ENCODE measurements at regions not wholly inside any gene's neighbourhood (a gene's known extent, or its start where the extent isn't known, plus 50 kb on each side); places are given as distances from the start of the nearest gene placed in this dataset.

- intact Hi-C loops (cut with DNase I) = no loop called here
- Histone ChIP-seq H3K27me3 (no peaks in the 10 kb centered on the region), H3K27ac (no peak overlapping the region), H3K4me1 (no peaks in the 10 kb centered on the region), H3K36me3 (no peaks in the 10 kb centered on the region), H3K9me3 (no peaks in the 10 kb centered on the region), H3K4me3 (no peak overlapping the region)
- TF ChIP-seq POLR2A (IDR thresholded peaks at IDR 0.05) (no peak), POLR2AphosphoS5 (IDR thresholded peaks at IDR 0.05; ENCODE audit: insufficient read depth in 1 of 2, low read depth in 1 of 2) (no peak)
- TF ChIP-seq, protein P1, sequence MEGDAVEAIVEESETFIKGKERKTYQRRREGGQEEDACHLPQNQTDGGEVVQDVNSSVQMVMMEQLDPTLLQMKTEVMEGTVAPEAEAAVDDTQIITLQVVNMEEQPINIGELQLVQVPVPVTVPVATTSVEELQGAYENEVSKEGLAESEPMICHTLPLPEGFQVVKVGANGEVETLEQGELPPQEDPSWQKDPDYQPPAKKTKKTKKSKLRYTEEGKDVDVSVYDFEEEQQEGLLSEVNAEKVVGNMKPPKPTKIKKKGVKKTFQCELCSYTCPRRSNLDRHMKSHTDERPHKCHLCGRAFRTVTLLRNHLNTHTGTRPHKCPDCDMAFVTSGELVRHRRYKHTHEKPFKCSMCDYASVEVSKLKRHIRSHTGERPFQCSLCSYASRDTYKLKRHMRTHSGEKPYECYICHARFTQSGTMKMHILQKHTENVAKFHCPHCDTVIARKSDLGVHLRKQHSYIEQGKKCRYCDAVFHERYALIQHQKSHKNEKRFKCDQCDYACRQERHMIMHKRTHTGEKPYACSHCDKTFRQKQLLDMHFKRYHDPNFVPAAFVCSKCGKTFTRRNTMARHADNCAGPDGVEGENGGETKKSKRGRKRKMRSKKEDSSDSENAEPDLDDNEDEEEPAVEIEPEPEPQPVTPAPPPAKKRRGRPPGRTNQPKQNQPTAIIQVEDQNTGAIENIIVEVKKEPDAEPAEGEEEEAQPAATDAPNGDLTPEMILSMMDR (IDR thresholded peaks at IDR 0.05) = no peak
- no peak for DNase-seq (ENCODE audit: extremely low spot score in 2 of 2)
Measured at GRCh38 chr2:228527197-228527881, 345.9 kb upstream of the SPHKAP start.

- no peak for DNase-seq (ENCODE audit: extremely low spot score in 2 of 2)
- H3K4me3 ChIP-seq = no peak overlapping the region
- TF ChIP-seq POLR2A (IDR thresholded peaks at IDR 0.05) = no peak
- no peak for TF ChIP-seq POLR2AphosphoS5 (IDR thresholded peaks at IDR 0.05; ENCODE audit: insufficient read depth in 1 of 2, low read depth in 1 of 2)
- TF ChIP-seq, protein P1 (IDR thresholded peaks at IDR 0.05) = no peak
- H3K27ac ChIP-seq = no peak overlapping the region
- H3K36me3 ChIP-seq = no peaks in the 10 kb centered on the region
- H3K4me1 ChIP-seq = no peaks in the 10 kb centered on the region
- H3K9me3 ChIP-seq = no peaks in the 10 kb centered on the region
- no peaks in the 10 kb centered on the region for H3K27me3 ChIP-seq
- intact Hi-C loops (cut with DNase I) = no loop called here
Measured at GRCh38 chr2:228526687-228527086, 345.2 kb upstream of the SPHKAP start.

DNA sequence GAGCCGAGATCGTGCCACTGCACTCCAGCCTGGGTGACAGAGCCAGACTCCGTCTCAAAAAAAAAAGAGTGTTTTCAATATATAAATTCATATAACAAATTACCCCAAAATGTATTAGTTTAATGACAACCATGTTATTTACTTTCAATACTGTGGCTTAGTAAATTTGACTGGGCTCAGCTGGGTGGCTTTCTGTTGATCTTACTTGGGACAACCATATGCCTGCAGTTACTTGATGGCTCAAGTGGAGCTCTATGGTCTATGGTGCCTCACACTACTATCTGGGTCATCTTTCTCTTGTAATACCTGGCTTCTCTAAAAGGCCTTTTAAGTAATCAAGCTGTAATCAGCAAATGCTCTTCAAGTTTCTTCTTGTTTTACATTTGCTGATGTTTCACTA is 341.5 kb upstream of the SPHKAP start:
- no peaks in the 10 kb centered on the region for H3K36me3 ChIP-seq
- H3K4me3 ChIP-seq = no peak overlapping the region
- intact Hi-C loops (cut with DNase I) = no loop called here
- no peaks in the 10 kb centered on the region for H3K27me3 ChIP-seq
- no peak for TF ChIP-seq POLR2AphosphoS5 (IDR thresholded peaks at IDR 0.05; ENCODE audit: insufficient read depth in 1 of 2, low read depth in 1 of 2)
- TF ChIP-seq POLR2A (IDR thresholded peaks at IDR 0.05) = no peak
- TF ChIP-seq, protein P1 (IDR thresholded peaks at IDR 0.05) = no peak
- no peak for DNase-seq (ENCODE audit: extremely low spot score in 2 of 2)
- H3K4me1 ChIP-seq = no peaks in the 10 kb centered on the region
- H3K9me3 ChIP-seq = no peaks in the 10 kb centered on the region
- no peak overlapping the region for H3K27ac ChIP-seq

- Histone ChIP-seq H3K27ac (no peak overlapping the region), H3K27me3 (no peaks in the 10 kb centered on the region), H3K4me3 (no peak overlapping the region), H3K9me3 (no peaks in the 10 kb centered on the region), H3K4me1 (no peaks in the 10 kb centered on the region), H3K36me3 (no peaks in the 10 kb centered on the region)
- intact Hi-C loops (cut with DNase I) = no loop called here
- TF ChIP-seq, protein P1 (IDR thresholded peaks at IDR 0.05) = no peak
- TF ChIP-seq POLR2A (IDR thresholded peaks at IDR 0.05) = no peak
- TF ChIP-seq POLR2AphosphoS5 (IDR thresholded peaks at IDR 0.05; ENCODE audit: insufficient read depth in 1 of 2, low read depth in 1 of 2) = no peak
- no peak for DNase-seq (ENCODE audit: extremely low spot score in 2 of 2)
Measured at GRCh38 chr2:228522276-228522675, 340.8 kb upstream of the SPHKAP start.

DNA sequence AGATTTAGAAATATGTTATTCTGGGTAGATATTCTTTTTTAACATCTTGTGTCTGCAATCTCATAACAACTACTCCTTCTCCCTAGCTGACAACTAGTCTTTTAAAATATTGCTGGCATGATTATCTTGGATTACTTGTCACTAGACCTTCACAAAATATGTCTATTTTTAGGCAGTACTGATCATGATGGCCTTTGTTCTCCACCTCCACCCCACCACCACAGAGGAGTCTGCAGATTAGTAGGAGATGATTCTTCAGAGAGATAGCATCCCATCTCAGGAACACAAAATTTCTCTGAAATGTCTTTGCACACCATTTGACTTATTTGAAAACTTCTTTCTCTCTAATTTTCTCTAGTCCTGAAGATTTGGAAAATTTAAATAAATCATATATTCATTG is 338.1 kb upstream of the SPHKAP start:
- no peak overlapping the region for H3K4me3 ChIP-seq
- no peaks in the 10 kb centered on the region for H3K27me3 ChIP-seq
- H3K36me3 ChIP-seq = no peaks in the 10 kb centered on the region
- H3K4me1 ChIP-seq = no peaks in the 10 kb centered on the region
- TF ChIP-seq, protein P1 (IDR thresholded peaks at IDR 0.05) = no peak
- TF ChIP-seq POLR2AphosphoS5 (IDR thresholded peaks at IDR 0.05; ENCODE audit: insufficient read depth in 1 of 2, low read depth in 1 of 2) (no peak), POLR2A (IDR thresholded peaks at IDR 0.05) (no peak)
- no peaks in the 10 kb centered on the region for H3K9me3 ChIP-seq
- H3K27ac ChIP-seq = no peak overlapping the region
- intact Hi-C loops (cut with DNase I) = no loop called here
- no peak for DNase-seq (ENCODE audit: extremely low spot score in 2 of 2)

Data from vagina (tissue), 2 donors.